HG03354 (cell line): ENCODE measurements at regions not wholly inside any gene's neighbourhood (a gene's known extent, or its start where the extent isn't known, plus 50 kb on each side); places are given as distances from the start of the nearest gene placed in this dataset.
"Not testable (repeated sequence)": the region's sequence is repeated elsewhere in the genome, so short reads cannot be mapped to it uniquely, and the experiment has no call there.

ENCODE experiments used
- ATAC-seq: cut with Tn5 transposase; IDR thresholded peaks from one replicate; pipeline ENCODE4 v1.9.1; 2021; ENCODE audit warnings: mild to moderate bottlenecking; ENCODE audit not compliant: unreplicated experiment, poor library complexity, severe bottlenecking

DNA sequence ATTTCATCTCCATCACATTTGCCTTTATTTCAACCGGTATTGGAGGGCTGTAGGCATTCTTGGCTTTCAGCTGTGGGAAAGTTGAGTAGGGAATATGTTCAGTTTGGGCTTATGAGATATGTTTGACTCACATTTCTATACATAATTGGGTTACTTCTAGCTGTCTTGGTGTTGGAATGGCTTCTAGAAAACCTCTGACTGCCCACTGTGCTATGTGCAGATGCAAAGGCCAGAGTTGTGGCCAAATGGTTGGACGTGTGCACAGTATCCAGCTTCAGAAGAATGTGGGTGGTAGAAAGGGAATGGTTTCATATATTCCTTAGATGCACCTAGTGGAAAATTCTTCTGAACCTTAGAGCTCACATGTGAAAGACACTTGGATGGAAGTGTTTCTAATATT, 92.6 kb upstream of the H2AZ1 start:
- ATAC-seq, result peak; percentile 5

DNA sequence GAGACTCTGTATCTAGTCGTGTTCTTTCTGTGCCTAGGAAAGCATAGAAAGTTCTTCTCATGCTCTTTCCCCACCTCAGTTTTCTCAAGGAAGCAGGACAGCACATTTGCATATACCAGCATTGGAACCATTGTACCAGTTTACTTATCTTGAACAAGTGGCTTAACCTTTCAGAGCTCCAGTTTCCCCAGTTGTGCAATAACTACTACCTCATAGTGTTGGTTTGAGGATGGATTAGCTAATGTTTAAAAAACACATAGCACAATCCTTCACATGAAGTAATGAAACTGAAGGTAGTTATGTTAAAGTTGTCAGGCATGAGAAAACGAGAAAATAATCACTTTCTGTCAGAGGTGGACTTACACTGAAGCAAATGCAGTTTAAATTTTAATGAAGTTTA, 92.2 kb upstream of the H2AZ1 start:
- peak; percentile 63 for ATAC-seq

DNA sequence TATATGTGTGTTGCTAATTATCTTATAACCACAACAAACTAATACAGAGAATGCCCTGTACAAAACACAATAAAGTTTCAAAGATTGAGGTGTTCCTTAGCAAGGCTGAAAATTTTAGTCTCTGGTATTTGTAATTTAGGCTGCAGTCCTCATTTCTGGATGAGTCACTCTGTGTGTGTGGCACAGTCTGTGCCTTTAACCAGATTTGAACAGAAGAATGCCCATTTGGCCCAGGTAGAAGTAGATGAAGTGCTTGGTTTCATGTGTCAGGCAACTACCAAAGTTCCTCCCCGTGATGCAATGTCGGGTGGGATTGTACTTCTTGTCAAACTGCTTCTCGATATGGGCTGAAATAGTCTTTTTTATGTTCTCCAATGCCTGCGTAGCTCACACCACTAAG, 91.6 kb upstream of the H2AZ1 start:
- no peak for ATAC-seq

DNA sequence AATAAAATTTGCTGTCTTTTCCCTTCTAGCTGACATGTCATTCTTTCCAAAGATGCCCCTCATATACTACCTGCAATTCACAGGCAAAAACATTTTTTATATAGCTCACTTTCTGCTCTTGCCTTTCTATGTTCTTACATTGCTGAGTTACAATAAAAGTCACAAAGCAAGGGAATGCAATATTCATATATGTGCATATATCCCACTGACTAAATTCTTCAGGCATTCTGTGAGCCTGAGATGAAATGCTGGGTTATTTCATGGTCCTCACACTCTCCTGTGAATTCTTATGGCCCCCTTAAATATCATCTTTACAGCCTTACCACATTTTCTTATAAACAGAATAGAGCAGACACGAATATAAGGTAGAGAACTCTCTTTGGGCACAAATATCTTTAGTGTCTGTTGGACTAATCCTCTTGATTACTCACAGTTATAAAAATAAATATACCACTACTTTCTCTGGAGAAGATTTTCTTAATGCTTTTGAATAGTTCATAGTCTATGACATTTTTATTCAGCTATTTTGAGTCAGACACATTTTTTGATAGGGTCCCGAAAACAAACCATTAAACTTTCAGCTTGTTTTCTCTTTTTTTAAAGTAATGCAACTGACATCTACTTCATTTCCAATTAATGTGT, 84.1 kb upstream of the H2AZ1 start:
- ATAC-seq, result no peak

DNA sequence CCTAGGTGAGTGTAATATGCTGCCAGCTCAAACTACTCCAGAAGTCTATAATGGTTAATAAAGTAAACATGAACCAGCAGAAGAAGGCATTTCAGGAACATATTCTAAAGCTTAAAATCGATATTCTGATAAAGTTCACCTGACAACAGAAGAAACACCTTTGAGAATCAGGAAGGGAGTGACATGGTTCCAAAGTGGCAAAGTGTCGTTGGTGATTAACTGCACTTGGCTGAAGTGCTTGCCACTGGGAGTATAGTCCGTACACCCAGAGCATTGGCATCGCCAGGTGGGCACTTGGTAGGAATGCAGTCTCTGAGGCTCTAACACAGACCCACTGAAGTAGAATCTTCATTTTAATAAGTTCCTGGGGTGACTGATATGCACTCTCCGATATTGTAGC, 76.0 kb upstream of the H2AZ1 start:
- ATAC-seq, result no peak

DNA sequence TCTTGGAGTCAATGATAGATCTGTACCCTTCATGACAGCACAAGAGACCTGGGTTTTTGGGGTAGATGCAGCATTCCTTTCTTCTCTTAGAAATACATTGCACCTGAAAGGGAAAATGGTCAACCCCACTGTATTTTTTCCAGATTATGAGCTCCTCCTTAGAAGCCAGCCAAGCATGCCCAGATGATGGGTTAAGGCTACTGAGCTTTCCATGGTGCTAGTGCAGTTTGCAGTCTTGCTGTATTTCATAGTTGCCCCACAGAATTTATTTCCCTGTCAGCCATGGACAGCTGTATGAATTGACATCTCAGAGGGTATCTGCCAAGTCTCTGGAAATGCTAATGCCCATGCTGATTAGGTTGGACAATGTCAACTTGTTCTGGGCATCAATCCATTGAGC, 73.7 kb upstream of the H2AZ1 start:
- ATAC-seq, result no peak

DNA sequence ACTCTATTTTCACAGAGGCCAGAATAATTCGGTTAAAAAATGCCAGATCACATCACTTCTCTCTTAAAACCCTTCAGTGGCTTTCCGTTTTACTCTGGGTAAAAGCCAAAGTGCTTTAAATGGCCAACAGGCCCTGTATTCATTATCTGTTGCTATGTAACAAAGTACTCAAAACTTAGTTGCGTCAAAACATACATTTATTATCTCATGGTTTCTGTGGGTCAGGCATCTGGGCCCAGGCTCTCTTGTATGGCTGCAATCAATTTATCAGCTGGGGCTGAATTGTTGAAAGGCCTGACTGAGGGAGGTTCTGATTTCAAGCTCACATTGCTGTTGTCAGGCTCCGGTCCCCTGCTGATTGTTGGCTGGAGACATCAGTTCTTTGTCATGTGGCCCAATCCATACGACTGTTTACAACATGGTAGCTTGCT, 72.7 kb upstream of the H2AZ1 start:
- ATAC-seq, result no peak

DNA sequence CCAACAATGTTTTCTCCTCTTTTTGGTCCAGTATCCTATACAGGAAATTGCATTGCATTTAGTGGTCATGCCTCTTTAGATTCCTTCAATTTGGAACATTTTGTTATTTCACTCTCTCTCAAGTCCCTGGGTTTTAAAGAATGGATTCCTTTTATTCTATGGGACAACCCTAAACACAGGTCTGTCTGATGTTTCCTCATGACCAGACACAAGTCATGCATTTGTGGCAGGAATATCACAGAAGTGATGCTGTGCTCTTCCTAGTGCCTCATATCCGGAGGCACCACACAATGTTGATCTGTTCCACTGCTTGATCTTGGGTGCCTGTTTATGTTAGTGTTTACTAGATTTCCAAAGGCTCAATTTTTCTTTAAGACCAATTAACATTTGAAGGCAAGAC, 69.7 kb upstream of the H2AZ1 start:
- no peak for ATAC-seq

DNA sequence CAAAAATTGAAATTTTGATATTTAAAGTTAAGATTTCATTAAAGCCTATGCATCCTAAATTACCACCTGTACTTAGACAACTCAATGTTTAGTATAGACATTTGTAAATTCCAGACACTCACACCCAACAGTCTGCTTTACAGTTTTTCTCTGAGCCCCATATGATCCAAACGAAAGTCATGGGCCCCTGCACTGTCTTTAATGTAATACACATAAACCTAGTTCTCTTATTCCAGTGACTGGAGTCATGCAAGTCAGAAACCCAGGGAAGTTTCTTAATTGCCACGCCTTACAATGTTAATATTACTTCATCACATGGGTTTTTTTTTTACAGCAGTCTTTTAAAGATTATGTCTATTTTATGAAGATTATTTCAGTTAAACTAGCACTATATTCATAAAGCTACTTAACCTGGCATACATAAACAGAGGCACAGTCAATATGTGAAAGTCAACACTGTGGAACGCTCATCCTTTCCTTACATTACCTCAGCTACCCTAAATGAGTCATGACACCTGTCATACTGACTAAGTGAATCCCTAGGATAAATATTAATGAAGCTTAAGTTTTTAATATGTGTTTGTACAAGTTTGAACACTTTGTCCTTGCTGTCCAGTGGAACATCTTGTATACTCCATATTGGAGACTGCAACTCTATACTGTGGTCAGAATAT, 67.7 kb upstream of the H2AZ1 start:
- peak; percentile 97 for ATAC-seq

DNA sequence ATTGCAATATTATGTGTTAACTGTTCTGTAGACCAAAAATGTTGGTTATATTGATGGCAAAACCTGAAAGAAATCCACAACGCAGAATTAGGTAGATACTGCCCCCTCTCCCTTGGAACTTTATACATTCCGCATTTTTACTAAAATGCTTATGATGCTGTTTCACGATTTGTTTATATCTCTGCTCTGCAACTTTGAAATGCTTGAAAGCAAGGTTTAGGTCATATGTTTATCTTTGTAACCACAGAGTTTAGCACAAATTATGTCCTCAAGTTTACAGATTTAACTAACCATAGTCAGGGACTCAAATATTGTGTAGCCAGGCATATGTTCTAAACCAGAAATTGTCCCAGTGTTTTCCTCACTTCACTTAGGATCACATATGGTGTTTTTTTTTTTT, 66.1 kb upstream of the H2AZ1 start:
- ATAC-seq, result no peak

DNA sequence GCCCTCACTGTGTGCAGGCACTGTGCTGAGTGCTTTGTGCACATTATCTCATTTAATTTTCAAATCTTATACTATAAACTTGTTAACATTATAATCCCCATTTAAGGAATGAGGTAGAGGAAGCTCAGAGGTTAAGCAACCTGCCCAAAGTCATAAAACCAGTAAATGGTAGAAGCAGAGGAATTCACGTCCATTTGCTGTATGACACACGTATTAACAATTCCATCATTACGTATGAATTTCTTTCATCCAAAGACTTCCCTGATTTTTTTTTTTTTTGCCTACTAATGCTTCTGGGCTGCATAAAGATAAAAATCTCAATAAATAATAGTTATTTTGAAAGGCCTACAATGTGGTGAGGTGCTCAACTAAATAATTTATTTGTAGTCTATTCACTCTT, 64.5 kb upstream of the H2AZ1 start:
- ATAC-seq, result no peak

DNA sequence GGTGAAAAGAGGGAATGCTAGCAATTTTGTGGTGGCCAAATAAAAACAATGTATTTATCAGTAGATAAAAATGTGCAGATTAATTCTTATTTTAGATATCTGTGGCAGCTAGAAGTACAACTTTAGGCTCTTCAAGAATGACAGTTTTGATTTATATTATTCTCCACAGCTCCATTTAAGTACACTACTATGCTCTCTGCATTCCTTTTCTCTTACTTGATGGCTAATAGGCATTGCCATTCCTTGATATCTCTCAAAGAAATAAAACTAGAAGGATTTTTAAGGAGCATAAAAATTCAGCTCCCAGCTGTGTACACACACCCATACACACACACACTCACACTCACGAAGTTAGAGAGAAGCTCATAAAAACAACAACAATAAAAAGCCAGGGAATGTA, 59.4 kb upstream of the H2AZ1 start:
- ATAC-seq, result no peak

DNA sequence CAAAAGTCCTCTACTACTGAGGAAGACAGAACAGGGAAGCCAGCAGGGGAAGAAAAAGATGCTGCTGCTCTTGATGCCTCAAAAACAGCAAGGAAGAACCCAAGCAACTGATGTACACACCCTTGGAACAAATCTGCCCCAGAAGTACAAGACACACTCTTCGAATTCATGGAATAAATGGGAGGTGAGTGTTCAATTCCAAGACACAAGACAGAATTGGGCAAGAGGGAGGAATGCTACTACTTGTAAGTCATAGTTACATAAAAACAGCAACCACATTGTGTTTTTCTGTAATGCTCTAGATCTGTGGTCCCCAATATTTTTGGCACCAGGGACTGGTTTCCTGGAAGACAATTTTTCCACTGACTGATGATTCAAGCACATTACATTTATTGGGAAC, 58.0 kb upstream of the H2AZ1 start:
- no peak for ATAC-seq

DNA sequence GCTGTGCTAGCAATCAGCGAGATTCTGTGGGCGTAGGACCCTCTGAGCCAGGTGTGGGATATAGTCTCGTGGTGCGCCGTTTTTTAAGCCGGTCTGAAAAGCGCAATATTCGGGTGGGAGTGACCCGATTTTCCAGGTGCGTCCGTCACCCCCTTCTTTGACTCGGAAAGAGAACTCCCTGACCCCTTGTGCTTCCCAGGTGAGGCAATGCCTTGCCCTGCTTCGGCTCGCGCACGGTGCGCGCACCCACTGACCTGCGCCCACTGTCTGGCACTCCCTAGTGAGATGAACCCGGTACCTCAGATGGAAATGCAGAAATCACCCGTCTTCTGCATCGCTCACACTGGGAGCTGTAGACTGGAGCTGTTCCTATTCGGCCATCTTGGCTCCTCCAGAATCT, 56.1 kb upstream of the H2AZ1 start:
- not testable (repeated sequence) for ATAC-seq
